H9 (cell line): ENCODE measurements at regions not wholly inside any gene's neighbourhood (a gene's known extent, or its start where the extent isn't known, plus 50 kb on each side); places are given as distances from the start of the nearest gene placed in this dataset.
A peak's percentile ranks its signal among the peaks of the same experiment; 100 is the strongest.

Experiments used
- DNase-seq: peaks from one replicate; pipeline ENCODE4 v3.0.0-alpha.2; 2017
- H2AFZ ChIP-seq: one replicate; pipeline ENCODE4 v1.6.1; 2013; ENCODE audit warnings: mild to moderate bottlenecking, low read length, control low read depth, moderate library complexity
- H2AK5ac ChIP-seq: 2 replicates; pipeline ENCODE4 v1.6.1; 2013; ENCODE audit warnings: low read length, control low read depth, mixed read lengths; ENCODE audit not compliant: insufficient read length
- H2BK120ac ChIP-seq: one replicate; pipeline ENCODE4 v1.6.1; 2013; ENCODE audit warnings: low read depth, mild to moderate bottlenecking, low read length, control low read depth, inconsistent platforms; ENCODE audit not compliant: poor library complexity, severe bottlenecking
- H2BK12ac ChIP-seq: 2 replicates; pipeline ENCODE4 v1.6.1; 2013; ENCODE audit warnings: low read length, control low read depth, mixed read lengths, low read depth; ENCODE audit not compliant: insufficient read length
- H2BK15ac ChIP-seq: 2 replicates; pipeline ENCODE4 v1.6.1; 2013; ENCODE audit warnings: low read depth, low read length, control low read depth
- H2BK20ac ChIP-seq: one replicate; pipeline ENCODE4 v1.6.1; 2013; ENCODE audit warnings: low read depth, mild to moderate bottlenecking, low read length, control low read depth, inconsistent platforms; ENCODE audit not compliant: poor library complexity, severe bottlenecking
- H2BK5ac ChIP-seq: 2 replicates; pipeline ENCODE4 v1.6.1; 2013; ENCODE audit warnings: low read length, control low read depth, mixed read lengths; ENCODE audit not compliant: insufficient read length
- H3K14ac ChIP-seq: 2 replicates; pipeline ENCODE4 v1.6.1; 2013; ENCODE audit warnings: low read length, control low read depth; ENCODE audit not compliant: insufficient read depth
- H3K18ac ChIP-seq: 2 replicates; pipeline ENCODE4 v1.6.1; 2013; ENCODE audit warnings: low read depth, mild to moderate bottlenecking, mixed read lengths, low read length, control low read depth; ENCODE audit not compliant: insufficient read length
- H3K23ac ChIP-seq: 2 replicates; pipeline ENCODE4 v1.6.1; 2013; ENCODE audit warnings: low read length, control low read depth, mixed read lengths, low read depth; ENCODE audit not compliant: insufficient read length
- H3K23me2 ChIP-seq: 2 replicates; pipeline ENCODE4 v1.6.1; 2013; ENCODE audit warnings: low read depth, mild to moderate bottlenecking, mixed read lengths, low read length, control low read depth; ENCODE audit not compliant: insufficient read length, poor library complexity, severe bottlenecking
- H3K27ac ChIP-seq: 2 replicates; pipeline ENCODE4 v1.5.1; 2013; ENCODE audit warnings: low read length, control low read depth, mixed read lengths, low read depth; ENCODE audit not compliant: insufficient read length
- H3K27me3 ChIP-seq: 2 replicates; pipeline ENCODE4 v1.6.1; 2013; ENCODE audit warnings: low read length, control low read depth, inconsistent platforms; ENCODE audit not compliant: insufficient read depth
- H3K4ac ChIP-seq: 2 replicates; pipeline ENCODE4 v1.6.1; 2013; ENCODE audit warnings: low read depth, mild to moderate bottlenecking, control low read depth, inconsistent platforms, low read length, moderate library complexity
- H3K4me1 ChIP-seq: 2 replicates; pipeline ENCODE4 v1.6.1; 2013; ENCODE audit warnings: low read length, control low read depth, inconsistent platforms; ENCODE audit not compliant: insufficient read depth
- H3K4me2 ChIP-seq: 2 replicates; pipeline ENCODE4 v1.6.1; 2013; ENCODE audit warnings: low read length, control low read depth, mixed read lengths; ENCODE audit not compliant: insufficient read length, insufficient read depth
- H3K56ac ChIP-seq: 2 replicates; pipeline ENCODE4 v1.6.1; 2013; ENCODE audit warnings: low read depth, mild to moderate bottlenecking, mixed read lengths, low read length, control low read depth; ENCODE audit not compliant: insufficient read length
- H3K79me1 ChIP-seq: 2 replicates; pipeline ENCODE4 v1.6.1; 2013; ENCODE audit warnings: low read depth, mild to moderate bottlenecking, moderate library complexity, low read length, control low read depth, inconsistent platforms; ENCODE audit not compliant: insufficient read depth, poor library complexity, severe bottlenecking
- H3K79me2 ChIP-seq: 2 replicates; pipeline ENCODE4 v1.6.1; 2013; ENCODE audit warnings: low read length, control low read depth, inconsistent platforms; ENCODE audit not compliant: insufficient read depth
- H3K9ac ChIP-seq: 2 replicates; pipeline ENCODE4 v1.6.1; 2013; ENCODE audit warnings: low read length, control low read depth, mixed read lengths; ENCODE audit not compliant: insufficient read length; ENCODE audit errors: extremely low read depth
- H3K9me3 ChIP-seq: one replicate; pipeline ENCODE4 v1.6.1; 2013; ENCODE audit warnings: low read depth, low read length, inconsistent platforms; ENCODE audit not compliant: control insufficient read depth
- H3T11ph ChIP-seq: one replicate; pipeline ENCODE4 v1.6.1; 2013; ENCODE audit warnings: mild to moderate bottlenecking, low read length, control low read depth, inconsistent platforms
- H4K20me1 ChIP-seq: one replicate; pipeline ENCODE4 v1.6.1; 2013; ENCODE audit not compliant: control insufficient read depth, insufficient read length, insufficient read depth
- H4K5ac ChIP-seq: 2 replicates; pipeline ENCODE4 v1.6.1; 2013; ENCODE audit warnings: low read depth, mild to moderate bottlenecking, mixed read lengths, low read length, control low read depth; ENCODE audit not compliant: insufficient read length
- H4K8ac ChIP-seq: replicated peaks from 2 replicates; pipeline ENCODE4 v1.6.1; 2013; ENCODE audit warnings: low read length, control low read depth, mixed read lengths, low read depth; ENCODE audit not compliant: insufficient read length
- H4K91ac ChIP-seq: 2 replicates; pipeline ENCODE4 v1.6.1; 2013; ENCODE audit warnings: low read depth, mild to moderate bottlenecking, moderate library complexity, mixed read lengths, low read length, control low read depth; ENCODE audit not compliant: insufficient read length
- H3K27ac Mint-ChIP-seq, 3 experiments: 2 replicates in 2 of 3; 3 replicates in 1 of 3; pipeline ENCODE4 v1.8.0; 2020 to 2021; ENCODE audit warnings: mixed read lengths in 3 of 3, mild to moderate bottlenecking in 1 of 3, moderate library complexity in 1 of 3
- H3K27me3 Mint-ChIP-seq: 2 replicates; pipeline ENCODE4 v1.8.0; 2021; ENCODE audit warnings: low read depth, mild to moderate bottlenecking, moderate library complexity, mixed read lengths
- H3K36me3 Mint-ChIP-seq, 3 experiments: 2 replicates in 2 of 3; 3 replicates in 1 of 3; pipeline ENCODE4 v1.8.0; 2020 to 2021; ENCODE audit warnings: low read depth in 3 of 3, mixed read lengths in 3 of 3; ENCODE audit not compliant: insufficient read depth in 1 of 3
- H3K4me1 Mint-ChIP-seq, 2 experiments: 2 replicates each; pipeline ENCODE4 v1.8.0; 2020; ENCODE audit warnings: mixed read lengths in 2 of 2
- H3K4me3 Mint-ChIP-seq, 2 experiments: 2 replicates in 1 of 2; 3 replicates in 1 of 2; pipeline ENCODE4 v1.8.0; 2020 to 2021; ENCODE audit warnings: mild to moderate bottlenecking in 2 of 2, mixed read lengths in 2 of 2, moderate library complexity in 1 of 2
- H3K9me3 Mint-ChIP-seq, 2 experiments: 2 replicates in 1 of 2; 3 replicates in 1 of 2; pipeline ENCODE4 v1.8.0; 2020; ENCODE audit warnings: mild to moderate bottlenecking in 2 of 2, mixed read lengths in 2 of 2, moderate library complexity in 1 of 2
- CTCF ChIP-seq: fragments of 200-600 bp; sonication (generic); conservative IDR thresholded peaks from 3 replicates; pipeline ENCODE4 v1.8.0; 2021; ENCODE audit warnings: antibody characterized with exemption, mild to moderate bottlenecking
- WGBS: extraction: QIAGEN DNeasy Blood & Tissue Kit; methylation state at CpG from one replicate; pipeline ENCODE4 v1.1.7; 2013; ENCODE audit warnings: missing lambda C conversion rate, low lambda C conversion rate, mixed read lengths; ENCODE audit not compliant: insufficient read length; ENCODE audit errors: extremely low coverage; 5-methylcytosine and 5-hydroxymethylcytosine counted together

- Mint-ChIP-seq H3K36me3 (peaks cover 2 to 17% (median 4%) of the 10 kb centered on the region in 3 experiments; a peak in 5 of 7 replicates), H3K9me3 (peaks cover 10 to 21% of the 10 kb centered on the region in 2 experiments), H3K4me1 (peaks cover 27 to 29% of the 10 kb centered on the region in 2 experiments), H3K4me3 (peak overlapping the region; percentile 73 to 76), H3K27ac (no peak overlapping the region), H3K27me3 (peaks cover 50% of the 10 kb centered on the region)
- peak; percentile 34 for DNase-seq
- no peak overlapping the region for H4K5ac ChIP-seq
- H4K8ac ChIP-seq, result no peak overlapping the region
- H4K91ac ChIP-seq, result no peak overlapping the region
- H3K18ac ChIP-seq, result no peak overlapping the region
- no peak overlapping the region for H3K27ac ChIP-seq
- no peak overlapping the region for H3K56ac ChIP-seq
- H2AK5ac ChIP-seq, result no peak overlapping the region
- no peak overlapping the region for H2BK120ac ChIP-seq
- no peak overlapping the region for H3K4me2 ChIP-seq
- H3K23ac ChIP-seq, result no peak overlapping the region
- H3K9me3 ChIP-seq, result no peaks in the 10 kb centered on the region
- no peak overlapping the region for H2BK15ac ChIP-seq
- H3K27me3 ChIP-seq, result peaks cover 2% of the 10 kb centered on the region; the same call in 1 of the 2 replicates
- no peak overlapping the region for H3K4ac ChIP-seq
- no peak overlapping the region for H2BK5ac ChIP-seq
- no CpG with 5 or more reads among the region's 13 CpGs for WGBS
- peaks cover 9% of the 10 kb centered on the region for H3K23me2 ChIP-seq
- H3K79me2 ChIP-seq, result no peaks in the 10 kb centered on the region
- H4K20me1 ChIP-seq, result no peaks in the 10 kb centered on the region
- no peak overlapping the region for H3K9ac ChIP-seq
- no peak overlapping the region for H2BK20ac ChIP-seq
- peaks cover 7% of the 10 kb centered on the region; the same call in 1 of the 2 replicates for H3K4me1 ChIP-seq
- TF ChIP-seq CTCF, result no peak
- H3T11ph ChIP-seq, result no peak overlapping the region
- H3K14ac ChIP-seq, result no peak overlapping the region
- no peaks in the 10 kb centered on the region for H3K79me1 ChIP-seq
- no peak overlapping the region for H2AFZ ChIP-seq
- no peak overlapping the region for H2BK12ac ChIP-seq
Observed at GRCh38 chr7:54663186-54663585, 95.8 kb downstream of the SEC61G start.
